HG03432 (cell line): ENCODE measurements at regions not wholly inside any gene's neighbourhood (a gene's known extent, or its start where the extent isn't known, plus 50 kb on each side); places are given as distances from the start of the nearest gene placed in this dataset.

Source experiments
- ATAC-seq: cut with Tn5 transposase; IDR thresholded peaks from one replicate; pipeline ENCODE4 v1.9.1; 2021; ENCODE audit warnings: mild to moderate bottlenecking, moderate library complexity; ENCODE audit not compliant: unreplicated experiment

- no peak for ATAC-seq
Observed at GRCh38 chr16:86899757-86900156, 321.4 kb downstream of the FOXL1 start.

DNA sequence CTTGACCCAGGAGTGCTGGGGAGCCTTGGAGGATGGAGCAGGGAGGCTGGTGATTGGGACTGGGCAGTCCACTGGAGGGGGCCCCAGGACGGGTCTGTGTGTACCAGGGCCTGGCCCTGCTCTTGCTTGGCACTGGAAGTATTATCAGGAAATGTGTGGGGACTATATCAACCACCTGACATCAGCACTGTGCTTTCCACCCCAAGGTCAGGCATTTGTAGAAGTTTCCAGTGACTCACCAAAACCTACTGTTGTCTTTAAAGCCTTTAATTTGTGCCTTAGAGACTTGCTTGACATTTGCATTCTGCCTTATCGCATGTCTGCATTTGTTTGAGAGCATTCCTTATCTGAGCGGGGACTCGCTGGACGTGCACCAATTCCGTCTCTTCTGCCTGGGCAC is 323.1 kb downstream of the FOXL1 start:
- no peak for ATAC-seq

- ATAC-seq, result no peak
Observed at GRCh38 chr16:86902656-86903001, 324.3 kb downstream of the FOXL1 start.

GRCh38 chr16:86903068-86903467 is 324.7 kb downstream of the FOXL1 start:
- ATAC-seq, result no peak

- ATAC-seq, result no peak
Observed at GRCh38 chr16:86905302-86905701, 327.0 kb downstream of the FOXL1 start.

DNA sequence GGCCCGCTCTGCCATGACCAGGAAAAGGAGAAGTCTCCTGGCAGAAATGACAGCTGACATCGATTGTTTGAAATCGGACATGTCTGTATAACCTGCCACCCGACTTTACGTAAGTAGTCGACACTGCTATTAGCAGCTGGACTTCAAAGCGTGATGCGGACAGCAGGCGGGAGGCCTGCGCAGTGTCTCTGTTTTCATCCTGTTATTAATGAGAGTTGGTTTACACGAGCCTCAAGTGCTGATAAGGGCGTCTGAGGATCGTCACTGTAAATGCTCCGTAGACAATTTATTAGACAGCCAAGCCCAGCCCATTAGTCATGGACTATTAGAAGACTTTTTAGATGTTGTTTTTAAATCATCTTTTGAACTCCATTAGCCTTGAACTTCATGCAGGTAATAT is 328.3 kb downstream of the FOXL1 start:
- ATAC-seq, result no peak

GRCh38 chr16:86909359-86910160 is 331.2 kb downstream of the FOXL1 start:
- no peak for ATAC-seq

- ATAC-seq, result no peak
Observed at GRCh38 chr16:86910161-86910769, 331.9 kb downstream of the FOXL1 start.

DNA sequence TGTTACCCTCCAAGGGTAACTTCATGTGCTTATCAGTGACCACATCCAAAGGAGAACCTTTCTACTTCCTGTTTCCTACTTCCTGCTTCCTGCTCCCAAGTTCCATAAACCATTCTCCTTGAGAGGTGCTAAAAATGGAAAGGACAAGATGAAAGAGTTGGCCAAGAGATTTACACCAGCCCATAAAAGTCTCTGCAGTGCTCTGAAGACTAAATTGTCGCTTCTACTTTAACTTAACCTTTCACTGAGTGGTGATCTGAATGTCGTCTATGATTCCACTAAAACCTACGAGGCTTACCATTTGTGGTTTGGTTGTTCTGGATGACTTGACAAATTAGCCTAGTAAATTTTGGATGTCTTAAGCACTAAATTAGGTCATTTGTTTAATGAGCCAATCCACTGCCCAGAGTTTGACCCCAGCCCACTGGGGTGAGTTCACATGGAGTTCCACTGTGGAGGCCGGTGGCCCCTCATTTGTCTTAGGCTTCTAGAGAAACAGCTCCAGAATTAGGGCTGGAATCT is 333.1 kb downstream of the FOXL1 start:
- no peak for ATAC-seq

DNA sequence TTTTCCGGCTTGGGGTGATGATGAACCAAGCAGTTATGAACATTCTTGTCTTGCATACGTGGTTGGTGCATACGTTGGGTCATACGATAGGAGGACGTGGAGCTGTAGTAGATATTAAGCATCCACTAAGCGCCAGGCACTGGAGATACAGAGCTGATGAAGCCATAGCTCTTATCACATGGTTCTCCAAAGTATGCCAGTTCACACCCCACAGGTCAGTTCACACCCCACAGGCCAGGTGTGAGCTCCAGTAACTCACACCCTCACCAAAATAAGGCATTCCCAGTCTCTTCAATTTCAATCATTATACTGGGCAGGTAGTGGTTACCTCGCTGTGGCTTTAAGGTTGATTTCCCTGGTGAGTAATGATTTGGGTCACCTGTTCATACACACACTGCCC is 335.5 kb downstream of the FOXL1 start:
- ATAC-seq, result no peak

DNA sequence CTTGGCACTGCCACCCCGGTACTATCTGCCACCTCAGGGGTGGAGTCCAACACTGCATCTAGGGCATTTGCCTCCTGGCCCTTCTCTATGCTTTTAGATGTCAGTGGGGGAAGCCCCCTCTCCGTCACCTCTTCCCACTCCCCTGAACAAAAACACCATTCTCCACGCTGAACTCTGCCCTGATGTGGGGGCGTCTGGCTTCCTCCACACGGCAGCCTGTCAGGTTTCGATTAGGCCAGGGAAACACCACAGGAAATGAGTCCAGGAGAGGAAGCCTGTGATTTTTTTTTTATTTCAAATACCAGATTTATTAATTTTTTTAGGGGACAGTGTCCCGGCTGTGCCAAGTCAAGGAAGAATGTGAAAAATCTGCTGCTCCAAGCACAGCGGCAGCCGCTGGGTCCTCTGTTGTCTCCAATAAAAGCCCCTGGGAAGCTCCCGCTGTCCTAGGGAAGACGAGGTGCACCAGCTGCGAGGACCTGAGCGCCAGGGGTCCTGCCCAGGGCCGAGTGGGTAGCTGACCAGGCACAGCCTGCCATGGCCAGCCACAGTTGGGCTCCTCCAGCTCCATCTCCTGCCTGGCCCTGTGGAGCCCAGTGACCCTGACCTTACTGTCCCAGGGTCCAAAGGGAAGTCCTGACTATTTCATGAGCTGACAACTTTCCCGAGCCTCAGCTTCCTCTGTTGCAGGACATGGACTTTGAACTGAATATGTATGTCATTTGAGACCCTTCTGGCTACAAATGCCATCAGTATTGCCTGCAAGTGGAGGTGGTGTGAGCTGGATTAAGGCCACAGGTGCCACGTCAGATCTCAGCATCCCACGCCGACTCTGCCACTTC is 336.7 kb downstream of the FOXL1 start:
- ATAC-seq, result no peak

- no peak for ATAC-seq
Observed at GRCh38 chr16:86917471-86918365, 339.4 kb downstream of the FOXL1 start.

DNA sequence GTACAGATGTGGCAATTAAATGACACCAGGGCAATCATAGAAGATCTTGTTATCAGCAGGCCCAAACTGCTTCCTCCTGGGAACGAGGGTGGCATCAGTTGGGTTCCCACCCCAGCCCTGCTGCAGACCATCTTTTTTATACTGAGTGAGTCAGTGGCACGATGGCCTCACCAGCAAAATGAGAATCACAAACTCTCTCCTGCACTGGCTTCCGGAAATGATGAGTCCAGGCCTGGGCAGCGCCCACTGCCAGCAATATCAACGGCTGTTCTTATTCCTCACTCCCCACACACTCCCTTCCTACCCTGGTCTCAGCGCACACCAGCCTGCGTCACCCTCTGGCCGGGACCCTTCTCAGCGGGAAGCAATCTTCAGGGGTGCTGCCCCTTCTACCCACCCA is 340.3 kb downstream of the FOXL1 start:
- ATAC-seq, result no peak

GRCh38 chr16:86919078-86919477 is 340.7 kb downstream of the FOXL1 start:
- ATAC-seq, result no peak

DNA sequence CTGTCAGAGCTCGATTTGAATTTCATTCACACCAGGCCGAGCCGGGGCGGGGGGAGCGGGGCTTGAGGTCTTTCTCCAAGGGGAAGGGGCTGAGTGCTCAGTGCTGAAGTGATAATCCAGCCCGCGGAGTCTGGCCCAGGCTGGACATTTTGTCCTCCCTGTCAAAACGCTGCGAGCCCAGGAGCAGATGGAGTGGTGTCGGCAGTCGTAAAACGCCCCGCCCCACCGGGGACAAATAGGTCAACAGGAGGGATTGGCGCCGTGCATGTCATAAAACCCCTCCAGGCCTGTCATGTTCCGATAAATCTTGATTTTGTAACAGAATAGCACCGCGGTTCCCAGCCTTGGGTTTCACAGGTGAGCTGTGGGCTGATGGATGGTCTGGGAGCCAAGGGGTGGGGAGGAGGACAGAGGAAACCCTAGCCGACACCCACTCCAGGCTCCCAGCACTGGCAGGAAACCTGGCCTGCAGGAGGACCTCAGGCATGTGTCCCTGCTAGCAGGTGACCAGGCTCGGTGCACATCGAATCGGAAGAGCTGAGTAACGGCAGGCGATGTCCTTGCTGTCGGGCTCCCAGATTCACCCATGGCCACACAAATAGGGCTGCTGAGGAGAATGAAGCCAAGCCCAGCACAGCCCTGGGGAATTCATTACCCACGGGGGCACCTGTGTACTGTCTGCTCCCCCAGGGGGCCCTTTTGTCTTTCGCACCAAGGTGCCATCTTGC is 341.4 kb downstream of the FOXL1 start:
- no peak for ATAC-seq

DNA sequence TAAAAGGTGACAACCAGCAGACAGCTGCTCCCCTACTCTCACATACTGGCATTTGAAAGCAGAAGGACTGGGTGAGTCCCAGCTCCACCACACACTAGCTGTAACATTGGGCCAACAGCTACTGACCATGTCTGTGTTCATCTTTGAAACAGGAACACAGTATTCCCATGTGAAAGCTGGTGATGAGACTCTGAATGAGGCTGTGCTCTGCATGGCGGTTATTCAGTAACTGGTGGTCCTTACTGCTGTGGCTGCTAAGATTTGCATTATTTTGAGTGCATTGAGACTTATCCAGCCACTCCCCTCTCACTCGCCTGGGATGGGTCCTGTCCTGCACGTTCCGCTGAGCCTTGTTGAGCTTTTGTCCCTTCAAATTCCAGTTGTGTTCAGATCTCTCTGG is 342.9 kb downstream of the FOXL1 start:
- ATAC-seq, result no peak

DNA sequence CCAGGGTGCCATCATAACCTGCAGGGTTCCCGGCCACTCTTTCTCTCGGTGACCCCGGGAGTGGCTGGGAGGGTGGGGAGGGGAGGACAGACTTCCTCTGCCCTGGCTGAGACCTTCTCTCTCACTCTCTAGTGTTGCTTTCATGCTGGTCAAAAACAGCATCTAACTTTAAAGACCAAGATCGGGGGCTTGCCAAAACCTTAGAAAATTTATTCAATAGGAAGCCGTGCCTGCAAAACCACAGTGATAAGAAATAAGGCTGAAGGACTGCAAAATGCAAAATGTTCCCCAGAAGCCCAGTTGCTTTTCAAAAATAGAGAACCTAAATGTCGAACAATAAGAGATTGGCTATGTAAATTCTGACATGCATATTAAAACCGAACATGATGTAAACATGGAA is 344.0 kb downstream of the FOXL1 start:
- no peak for ATAC-seq

DNA sequence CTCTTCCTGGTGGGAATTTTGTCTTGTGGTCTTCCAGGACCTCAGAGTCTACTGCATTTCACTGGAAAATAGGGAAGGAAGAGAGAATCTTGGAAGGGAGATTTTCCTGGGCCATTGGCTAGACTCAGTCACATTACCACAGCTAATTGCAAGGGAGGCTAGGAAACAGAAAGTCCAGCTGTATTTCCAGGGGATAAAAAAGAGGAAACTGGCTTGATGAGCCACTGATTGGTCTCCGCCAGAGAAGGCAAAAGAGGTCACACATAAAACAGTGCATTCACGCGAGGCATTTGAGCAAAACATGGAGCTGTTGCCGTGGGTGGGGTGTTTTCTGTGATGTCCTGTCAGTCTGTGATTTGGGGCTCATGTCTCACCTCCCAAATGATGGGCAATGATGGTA is 345.3 kb downstream of the FOXL1 start:
- no peak for ATAC-seq

GRCh38 chr16:86924537-86924936 is 346.2 kb downstream of the FOXL1 start:
- no peak for ATAC-seq
